GM12865 (cell line): ENCODE measurements at regions not wholly inside any gene's neighbourhood (a gene's known extent, or its start where the extent isn't known, plus 50 kb on each side); places are given as distances from the start of the nearest gene placed in this dataset.
"Not testable (repeated sequence)": the region's sequence is repeated elsewhere in the genome, so short reads cannot be mapped to it uniquely, and the experiment has no call there.

Source experiments
- DNase-seq: peaks from one replicate; pipeline ENCODE4 v3.0.0; 2010; ENCODE audit warnings: low read depth
- H3K4me3 ChIP-seq: 2 replicates; pipeline ENCODE4 v1.5.1; 2011; ENCODE audit warnings: mild to moderate bottlenecking, low read depth, low read length, control low read depth
- CTCF ChIP-seq: IDR thresholded peaks from 2 replicates; pipeline ENCODE4 v1.5.1; 2011; ENCODE audit warnings: low read length, control low read depth, low read depth, inconsistent platforms; ENCODE audit not compliant: insufficient read depth; ENCODE audit errors: missing control alignments

- no peak for TF ChIP-seq CTCF
- no peak for DNase-seq
- H3K4me3 ChIP-seq: no peak overlapping the region
These were observed 753.8 kb downstream of the ZNF385D start for GRCh38 chr3:20997183-20997582.

DNA sequence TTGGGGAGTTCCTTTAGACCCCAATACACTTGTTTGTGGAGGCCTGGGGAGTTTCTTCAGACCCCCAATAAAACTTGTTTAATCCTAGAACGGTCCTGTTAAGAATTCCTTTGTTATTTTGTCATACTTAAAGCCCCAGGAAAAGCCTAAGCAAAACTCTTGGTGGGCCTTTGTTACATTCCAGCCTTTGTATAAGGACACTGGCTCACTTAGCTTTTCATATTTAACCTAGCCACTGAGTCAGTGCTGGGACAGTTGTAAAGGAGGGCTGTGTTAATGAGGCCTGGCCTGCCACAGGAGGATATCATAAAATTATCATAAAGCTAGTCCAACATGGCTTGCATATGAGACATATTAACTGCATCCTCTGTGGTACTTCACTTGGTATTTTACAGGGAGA, 760.1 kb downstream of the ZNF385D start:
- no peak for DNase-seq
- no peak overlapping the region for H3K4me3 ChIP-seq
- TF ChIP-seq CTCF: no peak

GRCh38 chr3:20989653-20990052, 761.4 kb downstream of the ZNF385D start:
- DNase-seq: not testable (repeated sequence)

GRCh38 chr3:20984594-20985205, 766.3 kb downstream of the ZNF385D start:
- no peak for DNase-seq

More at GRCh38 chr3:20989653-20990052, 761.4 kb downstream of the ZNF385D start:
- not testable (repeated sequence) for H3K4me3 ChIP-seq

DNA sequence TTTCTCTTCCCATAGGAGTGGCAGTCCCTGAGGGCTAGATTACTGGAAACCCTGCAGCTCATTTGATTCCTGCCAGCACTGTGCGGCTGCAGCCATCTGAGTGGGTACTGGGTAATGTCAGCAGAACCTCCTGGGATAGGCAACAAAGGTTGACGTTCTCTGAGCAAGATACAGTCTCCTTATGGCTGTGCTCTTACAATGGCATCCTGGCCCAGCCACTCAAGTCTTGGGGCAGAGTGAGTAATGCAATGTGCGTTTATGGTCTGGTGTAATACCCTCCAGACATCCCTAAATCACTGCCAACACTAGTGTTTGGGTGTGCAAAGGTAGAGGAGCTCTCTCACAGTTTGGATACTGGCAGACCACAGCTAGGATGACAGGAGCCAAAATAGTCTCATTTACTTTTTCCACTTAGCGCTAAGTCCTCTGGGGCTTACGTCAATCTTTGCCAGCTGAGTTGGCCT, 775.8 kb downstream of the ZNF385D start:
- H3K4me3 ChIP-seq: no peak overlapping the region
- DNase-seq: no peak
- no peak for TF ChIP-seq CTCF

More at GRCh38 chr3:20984594-20985205, 766.3 kb downstream of the ZNF385D start:
- TF ChIP-seq CTCF: no peak
- no peak overlapping the region for H3K4me3 ChIP-seq

DNA sequence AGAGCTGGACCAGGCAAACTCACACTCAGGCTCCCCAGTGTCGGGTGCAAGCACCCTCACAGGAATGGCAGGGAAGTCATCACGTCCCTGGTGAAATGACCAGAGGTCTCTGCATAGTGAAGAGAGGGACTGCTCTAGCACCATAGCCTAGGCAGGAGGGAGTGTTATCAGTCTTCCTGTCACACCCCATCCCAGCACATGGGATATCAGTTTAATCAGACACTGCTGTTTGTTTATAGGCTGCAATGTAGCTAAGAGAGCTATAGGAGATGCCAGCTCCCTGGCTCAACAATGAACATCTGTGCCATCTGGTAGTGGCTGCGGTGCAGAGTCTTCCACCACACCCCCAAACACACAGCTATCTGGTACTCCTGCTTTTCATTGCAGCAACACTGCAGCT, 776.6 kb downstream of the ZNF385D start:
- no peak overlapping the region for H3K4me3 ChIP-seq
- no peak for DNase-seq
- no peak for TF ChIP-seq CTCF

DNA sequence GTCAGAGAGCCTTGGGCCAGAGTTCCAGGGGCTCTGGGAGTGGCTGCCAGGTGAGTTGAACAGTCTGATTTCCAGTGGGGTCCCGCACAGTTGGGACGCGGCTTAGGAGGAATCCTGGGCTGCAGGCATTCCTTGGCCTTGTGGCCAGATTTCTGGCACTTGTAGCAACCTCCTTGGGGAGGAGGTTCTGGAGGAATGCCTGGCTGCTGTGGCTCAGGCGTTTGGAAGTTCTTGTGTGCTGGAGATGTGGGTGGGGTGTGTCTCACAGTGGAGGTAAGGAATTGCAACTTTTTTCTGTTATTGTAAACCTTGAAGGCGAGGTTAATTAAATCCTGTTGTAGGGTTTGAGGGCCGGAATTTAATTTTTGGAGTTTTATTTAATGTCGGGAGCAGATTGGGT, 780.2 kb downstream of the ZNF385D start:
- not testable (repeated sequence) for H3K4me3 ChIP-seq, DNase-seq

- not testable (repeated sequence) for H3K4me3 ChIP-seq, DNase-seq
These were observed 781.5 kb upstream of the SGO1 start for GRCh38 chr3:20967485-20967884.
